HG03565 (cell line): ENCODE measurements at regions not wholly inside any gene's neighbourhood (a gene's known extent, or its start where the extent isn't known, plus 50 kb on each side); places are given as distances from the start of the nearest gene placed in this dataset.
"Not testable (repeated sequence)": the region's sequence is repeated elsewhere in the genome, so short reads cannot be mapped to it uniquely, and the experiment has no call there.

Source experiments
- ATAC-seq: cut with Tn5 transposase; IDR thresholded peaks from one replicate; pipeline ENCODE4 v1.9.1; 2021; ENCODE audit warnings: mild to moderate bottlenecking, moderate library complexity; ENCODE audit not compliant: unreplicated experiment

- no peak for ATAC-seq
Observed at GRCh38 chr16:46519063-46519462, 102.1 kb downstream of the SHCBP1 start.

DNA sequence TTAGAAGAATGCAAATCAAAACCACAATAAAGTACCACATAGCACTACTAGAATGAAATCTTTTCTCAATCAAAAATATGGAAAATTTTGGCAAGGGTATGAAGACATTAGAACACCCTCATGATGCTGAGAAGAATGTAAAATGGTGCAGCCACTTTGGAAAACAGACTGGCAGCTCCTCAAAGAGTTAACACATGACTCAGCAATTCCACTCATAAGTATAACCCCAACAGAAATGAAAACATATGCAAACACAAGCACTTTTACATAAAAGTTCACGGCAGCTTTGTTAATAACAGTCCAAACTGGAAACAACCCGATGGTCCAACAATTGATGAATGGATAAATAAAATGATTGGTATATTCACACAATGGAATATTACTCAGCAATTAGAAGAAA, 124.5 kb downstream of the SHCBP1 start:
- ATAC-seq = no peak

GRCh38 chr16:46482895-46483294, 138.3 kb downstream of the SHCBP1 start:
- no peak for ATAC-seq

- ATAC-seq = no peak
Observed at GRCh38 chr16:46466239-46466638, 154.9 kb downstream of the SHCBP1 start.

DNA sequence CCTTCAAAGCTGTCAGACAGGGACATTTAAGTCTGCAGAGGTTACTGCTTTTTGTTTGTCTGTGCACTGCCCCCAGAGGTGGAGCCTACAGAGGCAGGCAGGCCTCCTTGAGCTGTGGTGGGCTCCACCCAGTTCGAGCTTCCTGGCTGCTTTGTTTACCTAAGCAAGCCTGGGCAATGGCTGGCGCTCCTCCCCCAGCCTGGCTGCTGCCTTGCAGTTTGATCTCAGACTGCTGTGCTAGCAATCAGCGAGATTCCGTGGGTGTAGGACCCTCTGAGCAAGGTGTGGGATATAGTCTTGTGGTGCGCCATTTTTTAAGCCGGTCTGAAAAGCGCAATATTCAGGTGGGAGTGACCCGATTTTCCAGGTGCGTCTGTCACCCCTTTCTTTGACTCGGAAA, 166.4 kb downstream of the SHCBP1 start:
- not testable (repeated sequence) for ATAC-seq

DNA sequence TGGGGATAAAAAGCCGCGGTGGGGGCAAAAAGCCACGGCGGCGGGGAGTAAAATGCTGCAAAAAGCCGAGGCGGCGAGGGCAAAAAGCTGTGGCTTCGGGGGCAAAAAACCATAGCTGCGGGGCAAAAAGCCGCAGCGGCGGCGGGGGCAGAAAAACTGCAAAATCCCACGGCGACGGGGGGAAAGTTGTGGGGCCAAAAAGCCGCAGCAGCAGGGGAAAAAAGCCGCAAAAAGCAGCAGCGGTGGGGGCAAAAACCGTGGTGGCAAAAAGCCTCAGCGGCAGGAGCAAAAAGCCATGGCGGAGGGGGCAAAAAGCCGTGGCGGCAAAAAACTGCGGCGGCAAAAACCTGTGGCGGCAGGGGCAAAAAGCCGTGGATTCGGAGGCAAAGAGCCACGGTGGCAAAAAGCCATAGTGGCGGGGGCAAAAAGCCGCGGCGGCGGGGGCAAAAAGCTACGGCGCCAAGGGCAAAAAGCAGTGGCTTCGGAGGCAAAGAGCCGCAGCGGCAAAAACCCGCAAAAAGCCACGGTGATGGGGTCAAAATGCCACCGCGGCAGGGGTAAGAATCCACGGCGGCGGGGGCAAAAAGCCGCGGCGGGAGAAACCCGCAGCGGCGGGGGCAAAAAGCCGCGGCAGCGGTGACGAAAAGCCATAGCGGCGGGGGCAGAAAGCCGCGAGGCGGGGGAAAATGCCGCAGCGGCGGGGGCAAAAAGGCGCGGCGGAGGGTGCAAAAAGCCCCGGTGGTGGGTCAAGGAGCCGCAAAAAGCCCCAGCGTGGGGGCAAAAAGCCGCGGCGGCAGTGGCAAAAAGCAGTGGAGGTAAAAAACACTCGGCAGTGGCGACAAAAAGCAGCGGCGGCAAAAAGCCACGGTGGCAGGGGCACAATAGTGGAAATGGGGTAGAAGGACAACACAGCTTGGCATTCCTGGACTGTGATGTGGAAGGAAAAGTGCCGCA, 192.8 kb downstream of the SHCBP1 start:
- ATAC-seq = no peak

- no peak for ATAC-seq
Observed at GRCh38 chr16:46427340-46428107, 193.7 kb downstream of the SHCBP1 start.

GRCh38 chr16:46426336-46426735, 194.8 kb downstream of the SHCBP1 start:
- no peak for ATAC-seq

- ATAC-seq = no peak
Observed at GRCh38 chr16:46404028-46404427, 217.2 kb downstream of the SHCBP1 start.

GRCh38 chr16:46398559-46398958, 222.6 kb downstream of the SHCBP1 start:
- not testable (repeated sequence) for ATAC-seq

- ATAC-seq = not testable (repeated sequence)
Observed at GRCh38 chr16:46396883-46397270, 224.3 kb downstream of the SHCBP1 start.

- ATAC-seq = not testable (repeated sequence)
Observed at GRCh38 chr16:46396131-46396882, 224.9 kb downstream of the SHCBP1 start.

GRCh38 chr16:46395391-46395921, 225.7 kb downstream of the SHCBP1 start:
- ATAC-seq = not testable (repeated sequence)

GRCh38 chr16:46394963-46395362, 226.2 kb downstream of the SHCBP1 start:
- not testable (repeated sequence) for ATAC-seq

DNA sequence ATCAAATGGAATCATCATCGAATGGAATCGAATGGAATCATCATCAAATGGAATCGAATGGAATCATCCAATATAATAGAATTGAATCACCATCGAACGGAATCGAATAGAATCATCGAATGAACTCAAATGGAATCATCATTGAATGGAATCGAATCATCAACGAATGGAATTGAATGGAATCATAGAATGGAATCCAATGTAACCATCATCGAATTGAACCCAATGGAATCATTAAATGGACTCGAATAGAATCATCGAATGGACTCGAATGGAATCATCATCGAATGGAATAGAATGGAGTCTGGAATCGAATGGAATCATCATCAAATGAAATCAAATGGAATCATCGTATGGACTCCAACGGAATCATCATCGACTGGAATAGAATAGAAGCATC, 227.0 kb downstream of the SHCBP1 start:
- not testable (repeated sequence) for ATAC-seq

GRCh38 chr16:46392930-46393722, 228.1 kb downstream of the SHCBP1 start:
- not testable (repeated sequence) for ATAC-seq

- not testable (repeated sequence) for ATAC-seq
Observed at GRCh38 chr16:46390660-46391462, 230.3 kb downstream of the SHCBP1 start.

GRCh38 chr16:46389561-46390041, 231.6 kb downstream of the SHCBP1 start:
- not testable (repeated sequence) for ATAC-seq

DNA sequence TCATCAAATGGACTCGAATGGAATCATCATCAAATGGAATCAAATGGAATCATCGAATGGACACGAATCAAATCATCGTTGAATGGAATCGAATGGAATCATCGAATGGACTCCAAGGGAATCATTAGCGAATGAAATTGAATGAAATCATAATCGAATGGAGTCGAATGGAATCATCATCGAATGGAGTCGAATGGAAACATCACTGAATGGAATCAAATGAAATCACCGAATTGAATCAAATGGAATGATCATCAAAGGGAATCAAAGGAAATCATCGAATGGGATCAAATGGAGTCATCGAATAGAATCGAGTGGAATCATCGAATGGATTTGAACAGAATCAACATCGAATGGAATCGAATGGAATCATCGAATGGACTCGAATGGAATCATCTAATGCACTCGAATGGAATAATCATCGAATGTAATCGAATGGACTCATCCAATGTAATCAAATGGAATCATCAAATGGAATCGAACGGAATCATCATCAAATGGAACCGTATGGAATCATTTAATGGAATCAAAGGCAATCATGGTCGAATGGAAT, 232.2 kb downstream of the SHCBP1 start:
- ATAC-seq = not testable (repeated sequence)
